Liver (tissue), 8 donors: ENCODE measurements at regions not wholly inside any gene's neighbourhood (a gene's known extent, or its start where the extent isn't known, plus 50 kb on each side); places are given as distances from the start of the nearest gene placed in this dataset.

Experiments
- DNase-seq: peaks from one replicate; pipeline ENCODE4 v3.0.0-alpha.2; 2017; ENCODE audit warnings: low spot score
- H3K27ac ChIP-seq, 2 donors: one replicate each; pipeline ENCODE4 v1.7.0; 2013; ENCODE audit warnings: inconsistent platforms in 2 of 2, low read length in 2 of 2, control low read depth in 1 of 2, low read depth in 1 of 2, mild to moderate bottlenecking in 1 of 2
- H3K27me3 ChIP-seq, 4 donors: one replicate each; pipeline versions ENCODE4 v1.6.1 to v1.7.0; 2013; ENCODE audit warnings: low read length in 3 of 4, inconsistent platforms in 1 of 4, mild to moderate bottlenecking in 1 of 4, moderate library complexity in 1 of 4; ENCODE audit not compliant: control insufficient read depth in 4 of 4, insufficient read depth in 4 of 4
- H3K36me3 ChIP-seq, 4 donors: one replicate each; pipeline versions ENCODE4 v1.6.1 to v1.7.0; 2013; ENCODE audit warnings: low read length in 3 of 4, mild to moderate bottlenecking in 3 of 4, low read depth in 1 of 4, moderate library complexity in 1 of 4; ENCODE audit not compliant: control insufficient read depth in 4 of 4, insufficient read depth in 3 of 4
- H3K4me1 ChIP-seq, 4 donors: one replicate each; pipeline versions ENCODE4 v1.6.1 to v1.7.0; 2013; ENCODE audit warnings: low read length in 3 of 4, mild to moderate bottlenecking in 3 of 4, moderate library complexity in 1 of 4; ENCODE audit not compliant: control insufficient read depth in 4 of 4, insufficient read depth in 4 of 4
- H3K4me3 ChIP-seq, 3 donors: one replicate each; pipeline versions ENCODE4 v1.6.1 to v1.7.0; 2013; ENCODE audit warnings: low read length in 3 of 3, control low read depth in 1 of 3, low read depth in 1 of 3, mild to moderate bottlenecking in 1 of 3
- H3K9ac ChIP-seq, 2 donors: one replicate each; pipeline ENCODE4 v1.7.0; 2013; ENCODE audit warnings: low read length in 2 of 2, mild to moderate bottlenecking in 2 of 2, moderate library complexity in 2 of 2, control low read depth in 1 of 2, low read depth in 1 of 2
- H3K9me3 ChIP-seq, 4 donors: one replicate each; pipeline versions ENCODE4 v1.6.1 to v1.7.0; 2013; ENCODE audit warnings: low read length in 3 of 4; ENCODE audit not compliant: control insufficient read depth in 4 of 4
- ATF3 ChIP-seq: IDR thresholded peaks from 2 replicates; pipeline ENCODE4 v1.6.1; 2016; ENCODE audit warnings: antibody characterized with exemption
- CTCF ChIP-seq: fragments of 150-350 bp; IDR thresholded peaks from 2 replicates; pipeline ENCODE4 v1.5.1; 2017; ENCODE audit warnings: improper control_type of control experiment, low read depth, low read length; ENCODE audit not compliant: missing input control
- EGR1 ChIP-seq, 2 donors: IDR thresholded peaks; 2 replicates each; pipeline ENCODE4 v1.6.1; 2016 to 2018; ENCODE audit warnings: antibody characterized with exemption in 2 of 2, low read depth in 2 of 2
- FOXA1 ChIP-seq: IDR thresholded peaks from 2 replicates; pipeline ENCODE4 v1.6.1; 2016; ENCODE audit warnings: antibody characterized with exemption
- FOXA2 ChIP-seq: IDR thresholded peaks from 2 replicates; pipeline ENCODE4 v1.6.1; 2016; ENCODE audit warnings: antibody characterized with exemption
- HNF4A ChIP-seq, 2 donors: conservative IDR thresholded peaks; 2 replicates each; pipeline ENCODE4 v1.6.1; 2016; ENCODE audit warnings: antibody characterized with exemption in 2 of 2, mild to moderate bottlenecking in 2 of 2
- HNF4G ChIP-seq: IDR thresholded peaks from 2 replicates; pipeline ENCODE4 v1.6.1; 2016; ENCODE audit warnings: antibody characterized with exemption
- JUND ChIP-seq, 2 donors: IDR thresholded peaks; 2 replicates each; pipeline ENCODE4 v1.6.1; 2016; ENCODE audit warnings: antibody characterized with exemption in 2 of 2
- MAX ChIP-seq: IDR thresholded peaks from 2 replicates; pipeline ENCODE4 v1.6.1; 2016; ENCODE audit warnings: antibody characterized with exemption
- RAD21 ChIP-seq, 2 donors: IDR thresholded peaks; 2 replicates each; pipeline ENCODE4 v1.6.1; 2016; ENCODE audit warnings: antibody characterized with exemption in 2 of 2, mild to moderate bottlenecking in 2 of 2
- RXRA ChIP-seq, 2 donors: IDR thresholded peaks; 2 replicates each; pipeline ENCODE4 v1.6.1; 2017 to 2018; ENCODE audit warnings: antibody characterized with exemption in 2 of 2, mild to moderate bottlenecking in 1 of 2
- SP1 ChIP-seq: IDR thresholded peaks from 2 replicates; pipeline ENCODE4 v1.6.1; 2018; ENCODE audit warnings: antibody characterized with exemption, mild to moderate bottlenecking
- TAF1 ChIP-seq: conservative IDR thresholded peaks from 2 replicates; pipeline ENCODE4 v1.6.1; 2016; ENCODE audit warnings: antibody characterized with exemption, mild to moderate bottlenecking
- YY1 ChIP-seq: IDR thresholded peaks from 2 replicates; pipeline ENCODE4 v1.6.1; 2016; ENCODE audit warnings: antibody characterized with exemption, mild to moderate bottlenecking
- WGBS: extraction: QIAGEN DNeasy Blood & Tissue Kit; methylation state at CpG from one replicate; pipeline ENCODE4 v1.1.7; 2013; 5-methylcytosine and 5-hydroxymethylcytosine counted together
- donor health status: healthy.
- donor health status: healthy.
- donor health status: healthy.
- donor health status: healthy.
- donor health status: healthy.

GRCh38 chr13:70249332-70250064, 141.2 kb upstream of the KLHL1 start:
- no peak overlapping the region for H3K27ac ChIP-seq
- 89% methylated on average over 8 of the region's 8 CpGs for WGBS
- H3K4me3 ChIP-seq: no peak overlapping the region
- no peaks in the 10 kb centered on the region for H3K27me3 ChIP-seq
- no peak for DNase-seq
- H3K9ac ChIP-seq: no peak overlapping the region
- no peaks in the 10 kb centered on the region for H3K4me1 ChIP-seq
- TF ChIP-seq SP1 (no peak), HNF4A (conservative IDR thresholded peaks at IDR 0.05) (no peak)
- H3K9me3 ChIP-seq: no peaks in the 10 kb centered on the region
- H3K36me3 ChIP-seq: no peaks in the 10 kb centered on the region

GRCh38 chr13:70237131-70237530, 128.9 kb upstream of the KLHL1 start:
- Histone ChIP-seq H3K36me3 (no peaks in the 10 kb centered on the region), H3K4me1 (no peaks in the 10 kb centered on the region), H3K9ac (no peak overlapping the region), H3K27me3 (peaks cover 0 to 3% (median 0%) of the 10 kb centered on the region in 4 donors), H3K9me3 (no peaks in the 10 kb centered on the region), H3K27ac (no peak overlapping the region), H3K4me3 (no peak overlapping the region)
- DNase-seq: no peak
- TF ChIP-seq RAD21 (IDR thresholded peaks at IDR 0.05) (no peak), CTCF (no peak), EGR1 (IDR thresholded peaks at IDR 0.05; ENCODE audit: low read depth in 2 of 2) (no peak), FOXA1 (no peak), MAX (no peak), HNF4A (conservative IDR thresholded peaks at IDR 0.05) (no peak), FOXA2 (no peak), TAF1 (no peak)

- no peak overlapping the region for H3K9ac ChIP-seq
- no peak overlapping the region for H3K27ac ChIP-seq
- DNase-seq: no peak
- WGBS: 77% methylated on average over 2 of the region's 2 CpGs
- no peak overlapping the region for H3K4me3 ChIP-seq
- no peaks in the 10 kb centered on the region for H3K36me3 ChIP-seq
- H3K27me3 ChIP-seq: peaks cover 0 to 1% (median 0%) of the 10 kb centered on the region in 4 donors
- H3K4me1 ChIP-seq: no peaks in the 10 kb centered on the region
- H3K9me3 ChIP-seq: no peaks in the 10 kb centered on the region
- TF ChIP-seq YY1 (no peak), RAD21 (IDR thresholded peaks at IDR 0.05) (no peak), FOXA1 (no peak), JUND (IDR thresholded peaks at IDR 0.05) (no peak), CTCF (no peak), ATF3 (no peak), FOXA2 (no peak), HNF4G (no peak), TAF1 (no peak), RXRA (IDR thresholded peaks at IDR 0.05) (no peak)
Observed at GRCh38 chr13:70235565-70235964, 127.3 kb upstream of the KLHL1 start.
